VCaP (cell line): ENCODE measurements at regions not wholly inside any gene's neighbourhood (a gene's known extent, or its start where the extent isn't known, plus 50 kb on each side); places are given as distances from the start of the nearest gene placed in this dataset.

Experiments
- H3K27ac ChIP-seq: fragments of 450-650 bp; 2 replicates; pipeline ENCODE4 v1.5.1; 2017
- TF ChIP-seq, protein P1 (sequence below): fragments of 450-650 bp; conservative IDR thresholded peaks from 2 replicates; pipeline ENCODE4 v1.5.1; 2017; ENCODE audit warnings: mild to moderate bottlenecking, moderate library complexity

DNA sequence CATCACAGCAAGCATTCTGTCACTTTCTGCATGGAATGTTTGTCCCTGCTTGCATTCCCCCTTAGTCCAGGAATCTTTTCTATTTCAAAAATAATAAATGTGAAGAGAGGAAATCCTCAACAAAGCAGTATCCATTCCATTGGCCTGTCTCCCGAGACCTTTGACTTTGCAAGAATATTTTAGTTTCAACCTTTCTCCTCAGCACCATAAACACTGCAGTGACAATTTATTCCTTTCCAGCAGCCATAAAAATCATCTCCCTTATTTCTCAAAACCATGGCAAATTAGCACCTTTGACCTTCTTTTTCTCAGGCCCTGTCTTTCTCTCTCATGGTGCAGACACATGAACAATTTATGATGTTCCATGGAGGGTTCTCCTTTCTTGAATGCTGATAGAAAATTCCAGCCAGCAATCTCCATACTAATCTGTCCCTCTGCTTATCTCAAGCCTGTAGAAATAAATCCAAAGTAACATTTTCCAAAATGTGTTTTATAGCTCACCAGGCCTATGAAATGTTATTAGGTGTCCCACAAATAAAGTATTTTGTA, 352.1 kb upstream of the CCL2 start:
- TF ChIP-seq, protein P1, sequence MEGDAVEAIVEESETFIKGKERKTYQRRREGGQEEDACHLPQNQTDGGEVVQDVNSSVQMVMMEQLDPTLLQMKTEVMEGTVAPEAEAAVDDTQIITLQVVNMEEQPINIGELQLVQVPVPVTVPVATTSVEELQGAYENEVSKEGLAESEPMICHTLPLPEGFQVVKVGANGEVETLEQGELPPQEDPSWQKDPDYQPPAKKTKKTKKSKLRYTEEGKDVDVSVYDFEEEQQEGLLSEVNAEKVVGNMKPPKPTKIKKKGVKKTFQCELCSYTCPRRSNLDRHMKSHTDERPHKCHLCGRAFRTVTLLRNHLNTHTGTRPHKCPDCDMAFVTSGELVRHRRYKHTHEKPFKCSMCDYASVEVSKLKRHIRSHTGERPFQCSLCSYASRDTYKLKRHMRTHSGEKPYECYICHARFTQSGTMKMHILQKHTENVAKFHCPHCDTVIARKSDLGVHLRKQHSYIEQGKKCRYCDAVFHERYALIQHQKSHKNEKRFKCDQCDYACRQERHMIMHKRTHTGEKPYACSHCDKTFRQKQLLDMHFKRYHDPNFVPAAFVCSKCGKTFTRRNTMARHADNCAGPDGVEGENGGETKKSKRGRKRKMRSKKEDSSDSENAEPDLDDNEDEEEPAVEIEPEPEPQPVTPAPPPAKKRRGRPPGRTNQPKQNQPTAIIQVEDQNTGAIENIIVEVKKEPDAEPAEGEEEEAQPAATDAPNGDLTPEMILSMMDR, result no peak
- H3K27ac ChIP-seq, result no peak overlapping the region

DNA sequence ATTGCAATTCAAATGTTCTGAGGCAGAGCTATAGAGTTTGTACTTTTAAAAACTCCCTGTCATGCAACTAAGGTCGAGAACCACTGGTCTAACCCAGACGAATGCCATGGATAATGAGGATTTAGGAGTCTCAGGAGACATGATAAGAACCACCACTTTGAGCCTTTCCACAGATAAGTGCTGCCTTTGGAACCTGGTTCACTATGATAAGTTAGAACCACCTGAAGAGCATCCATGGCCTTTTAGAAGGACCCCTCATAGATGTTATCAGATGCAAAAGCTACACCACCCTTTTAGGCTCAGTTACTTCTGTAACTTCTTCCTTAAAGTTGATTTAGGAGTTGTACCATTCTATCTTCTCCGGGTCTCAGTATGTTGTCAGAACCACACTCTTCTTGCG, 350.6 kb upstream of the CCL2 start:
- no peak overlapping the region for H3K27ac ChIP-seq
- TF ChIP-seq, protein P1, result no peak

DNA sequence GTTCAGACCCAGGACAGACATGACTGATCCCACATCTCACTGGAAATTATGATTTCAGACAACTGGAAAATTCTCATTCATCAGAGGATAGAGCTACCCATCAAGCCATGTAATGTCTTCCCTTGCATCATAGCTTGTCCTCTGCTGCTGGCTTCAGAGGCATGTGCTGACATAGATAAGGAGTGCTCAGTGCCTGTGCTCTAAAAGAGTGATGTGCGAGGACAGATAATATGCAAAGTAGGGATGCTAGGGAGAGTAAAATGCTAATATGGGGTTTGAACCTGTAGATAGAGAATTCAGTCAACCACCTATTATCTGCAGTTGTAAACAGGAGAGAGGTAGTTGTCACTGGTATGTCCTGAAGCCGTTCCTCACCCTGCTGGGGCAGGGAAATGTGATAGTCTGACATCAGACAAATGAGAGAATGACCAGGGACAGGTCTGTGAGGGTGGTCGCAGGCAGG, 349.7 kb upstream of the CCL2 start:
- H3K27ac ChIP-seq, result no peak overlapping the region
- TF ChIP-seq, protein P1, result no peak

DNA sequence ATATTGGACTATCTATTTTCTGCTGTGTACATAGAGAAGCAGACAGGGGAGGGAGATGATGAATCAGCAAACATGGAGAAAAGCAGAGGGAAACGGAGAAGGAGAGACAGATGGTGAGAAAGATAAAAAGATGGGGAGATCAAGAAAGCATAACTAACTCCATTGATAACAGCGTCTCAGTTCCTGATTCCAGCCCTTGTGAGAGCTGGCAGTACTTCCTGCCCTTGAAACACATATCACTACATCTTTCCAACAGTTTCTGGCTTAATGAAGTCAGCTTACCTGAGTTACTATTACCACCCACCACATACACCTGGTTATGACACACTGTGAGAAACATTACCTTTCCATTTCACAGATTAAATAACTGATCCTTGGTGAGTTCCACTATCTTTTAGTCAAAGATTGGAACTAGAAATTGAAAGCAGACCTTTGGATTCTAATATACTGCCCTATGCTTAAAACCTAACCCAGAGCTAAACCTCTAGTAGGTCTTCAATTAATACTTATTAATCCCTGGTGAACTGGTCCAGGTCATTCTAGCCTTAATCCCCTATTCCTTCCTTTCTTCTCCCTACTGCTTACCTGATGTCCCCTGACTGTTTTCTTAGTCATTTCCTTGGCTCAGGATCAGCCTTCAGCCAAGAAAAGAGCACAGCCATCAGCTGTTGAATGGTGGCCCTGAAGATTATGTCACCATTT, 346.6 kb upstream of the CCL2 start:
- TF ChIP-seq, protein P1, result no peak
- H3K27ac ChIP-seq, result no peak overlapping the region

DNA sequence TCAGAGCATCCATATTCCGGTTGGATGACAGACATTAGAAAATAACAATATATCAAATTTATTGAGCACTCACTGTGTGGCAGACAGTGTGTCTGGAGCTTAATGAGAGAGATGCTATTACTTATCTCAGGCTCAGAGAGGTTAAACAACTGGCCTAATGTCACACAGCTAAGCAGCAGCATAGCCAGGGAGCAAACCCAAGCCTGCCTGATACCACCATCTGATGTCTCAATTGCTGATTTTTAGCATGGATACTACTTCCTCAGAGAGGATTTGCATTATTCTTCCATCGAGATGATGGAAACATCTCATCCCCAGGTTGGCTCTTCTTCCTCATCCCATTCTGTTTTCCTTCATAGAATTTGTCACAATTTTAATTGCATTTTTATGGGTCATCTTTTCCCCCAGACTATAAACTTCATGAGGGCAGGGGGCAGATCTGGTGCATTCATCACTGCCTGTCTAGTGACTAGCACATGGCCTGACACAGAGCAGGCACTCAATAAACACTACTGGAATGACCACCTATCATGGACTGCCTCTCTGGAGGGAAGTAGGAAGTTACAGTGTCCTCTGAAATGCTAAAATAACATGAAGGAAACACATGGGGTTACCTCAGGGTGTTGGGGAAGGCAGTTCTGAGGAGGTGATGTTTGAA, 344.8 kb upstream of the CCL2 start:
- TF ChIP-seq, protein P1, result no peak

DNA sequence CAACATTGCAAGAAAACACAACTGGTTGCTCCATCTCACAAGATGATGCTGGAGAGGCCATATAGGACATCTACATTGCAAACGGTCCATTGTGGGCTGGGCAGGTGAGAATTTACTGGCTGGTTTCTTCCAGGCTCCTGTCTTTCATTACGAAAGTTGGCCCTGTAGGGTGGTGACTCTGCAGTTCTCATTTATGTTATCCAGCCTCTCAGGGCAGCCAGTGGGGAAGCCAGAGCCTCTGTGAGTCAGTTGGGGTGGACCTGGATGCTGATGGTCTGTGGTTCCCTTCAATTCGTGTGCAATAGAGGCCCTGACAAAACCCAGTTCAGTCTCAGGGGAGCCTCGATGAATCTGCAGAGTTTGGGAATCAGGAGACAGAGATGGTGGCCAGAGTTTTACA, 341.0 kb upstream of the CCL2 start:
- TF ChIP-seq, protein P1, result no peak
- H3K27ac ChIP-seq, result no peak overlapping the region

More for the DNA sequence above, 344.8 kb upstream of the CCL2 start:
- no peak overlapping the region for H3K27ac ChIP-seq

DNA sequence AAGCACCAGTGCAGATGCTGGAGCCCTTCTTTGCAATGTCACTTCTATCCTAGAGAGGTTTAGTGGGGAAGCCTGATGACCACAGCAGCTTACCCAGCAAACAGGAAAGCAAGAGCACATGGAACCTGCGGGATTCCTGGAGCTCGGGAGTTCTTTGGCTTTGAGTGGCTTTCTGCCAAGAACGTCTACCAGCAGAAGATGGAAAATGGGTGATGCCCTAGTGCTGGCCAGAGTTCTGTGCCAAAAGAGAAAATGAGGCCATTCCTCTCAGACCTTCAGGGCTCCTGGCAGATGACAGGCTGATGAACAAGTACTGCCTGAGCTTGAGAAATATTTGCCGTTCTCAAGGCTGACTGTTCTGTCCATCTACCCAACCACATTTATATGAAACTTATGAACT, 332.1 kb upstream of the CCL2 start:
- H3K27ac ChIP-seq, result no peak overlapping the region
- TF ChIP-seq, protein P1, result no peak
